Adrenal gland (tissue), 5 donors: ENCODE measurements at regions not wholly inside any gene's neighbourhood (a gene's known extent, or its start where the extent isn't known, plus 50 kb on each side); places are given as distances from the start of the nearest gene placed in this dataset.

Experiments
- CTCF ChIP-seq, 6 experiments: fragments of 450-650 bp in 4 of 6; fragments of 200-600 bp in 2 of 6; sonication (generic) in 1 of 6; IDR thresholded peaks; 1 replicate in 5 of 6; 2 replicates in 1 of 6; pipeline versions ENCODE4 v1.5.1 to v1.8.0; 2016 to 2021; ENCODE audit warnings: antibody characterized with exemption in 6 of 6, mild to moderate bottlenecking in 2 of 6, moderate library complexity in 1 of 6
- POLR2A ChIP-seq, 2 donors: fragments of 450-650 bp; IDR thresholded peaks; one replicate each; pipeline ENCODE4 v1.6.1; 2017; ENCODE audit warnings: antibody characterized with exemption in 2 of 2, mild to moderate bottlenecking in 2 of 2, moderate library complexity in 1 of 2
- donor health status: DM: no; HTN: no; CAD: no.

GRCh38 chr3:132781922-132782321 is 59.7 kb upstream of the NPHP3 start:
- TF ChIP-seq CTCF (IDR thresholded peaks at IDR 0.05) (no peak), POLR2A (IDR thresholded peaks at IDR 0.05) (no peak)
